DND-41 (cell line): ENCODE measurements at regions not wholly inside any gene's neighbourhood (a gene's known extent, or its start where the extent isn't known, plus 50 kb on each side); places are given as distances from the start of the nearest gene placed in this dataset.

ENCODE experiments used
- ATAC-seq: fragments of 200-7000 bp; cut with Tn5 transposase; 3 replicates; pipeline ENCODE4 v1.9.1; 2021; ENCODE audit warnings: low read depth; ENCODE audit not compliant: insufficient read depth
- DNase-seq: peaks from one replicate; pipeline ENCODE4 v3.0.0-alpha.2; 2020
- H2AFZ ChIP-seq: 2 replicates; pipeline ENCODE4 v1.6.0; 2012; ENCODE audit warnings: low read depth, low read length
- H3K27ac ChIP-seq: 2 replicates; pipeline ENCODE4 v1.5.1; 2012; ENCODE audit warnings: low read length, inconsistent platforms
- H3K27me3 ChIP-seq: fragments of 200-600 bp; sonication (generic); 2 replicates; pipeline ENCODE4 v1.6.0; 2012; ENCODE audit warnings: low read length, mild to moderate bottlenecking, inconsistent platforms; ENCODE audit not compliant: insufficient read depth, poor library complexity
- H3K36me3 ChIP-seq: 2 replicates; pipeline ENCODE4 v1.5.1; 2012; ENCODE audit warnings: low read length, inconsistent platforms; ENCODE audit not compliant: insufficient read depth
- H3K4me1 ChIP-seq: 2 replicates; pipeline ENCODE4 v1.5.1; 2012; ENCODE audit warnings: mild to moderate bottlenecking, low read length; ENCODE audit not compliant: insufficient read depth
- H3K4me2 ChIP-seq: 2 replicates; pipeline ENCODE4 v1.6.0; 2012; ENCODE audit warnings: mild to moderate bottlenecking, moderate library complexity, low read length, inconsistent platforms; ENCODE audit not compliant: insufficient read depth
- H3K4me3 ChIP-seq, 2 experiments: fragments of 200-600 bp in 1 of 2; shearing (Covaris generic) in 1 of 2; 2 replicates each; pipeline ENCODE4 v1.5.1; 2012 to 2016; ENCODE audit warnings: inconsistent platforms in 2 of 2, low read length in 2 of 2, mild to moderate bottlenecking in 2 of 2, low read depth in 1 of 2, moderate library complexity in 1 of 2
- H3K79me2 ChIP-seq: 2 replicates; pipeline ENCODE4 v1.6.0; 2012; ENCODE audit warnings: low read length, inconsistent platforms; ENCODE audit not compliant: insufficient read depth
- H3K9ac ChIP-seq: 2 replicates; pipeline ENCODE4 v1.6.0; 2012; ENCODE audit warnings: low read depth, mild to moderate bottlenecking, inconsistent platforms, low read length, moderate library complexity
- H3K9me3 ChIP-seq: 2 replicates; pipeline ENCODE4 v1.5.1; 2012; ENCODE audit warnings: low read length, moderate library complexity, mild to moderate bottlenecking, inconsistent platforms; ENCODE audit not compliant: insufficient read depth, severe bottlenecking
- H4K20me1 ChIP-seq: 2 replicates; pipeline ENCODE4 v1.6.0; 2012; ENCODE audit warnings: low read length; ENCODE audit not compliant: insufficient read depth
- EZH2 ChIP-seq: IDR thresholded peaks from 3 replicates; pipeline ENCODE4 v1.6.1; 2012; ENCODE audit warnings: borderline replicate concordance, low read depth, mild to moderate bottlenecking, moderate library complexity, low read length, inconsistent platforms; ENCODE audit not compliant: severe bottlenecking
- TF ChIP-seq, protein P1 (sequence below): IDR thresholded peaks from 2 replicates; pipeline ENCODE4 v1.5.1; 2012; ENCODE audit warnings: borderline replicate concordance, low read length, moderate library complexity, mild to moderate bottlenecking; ENCODE audit not compliant: poor library complexity, severe bottlenecking; ENCODE audit errors: extremely low read depth

DNA sequence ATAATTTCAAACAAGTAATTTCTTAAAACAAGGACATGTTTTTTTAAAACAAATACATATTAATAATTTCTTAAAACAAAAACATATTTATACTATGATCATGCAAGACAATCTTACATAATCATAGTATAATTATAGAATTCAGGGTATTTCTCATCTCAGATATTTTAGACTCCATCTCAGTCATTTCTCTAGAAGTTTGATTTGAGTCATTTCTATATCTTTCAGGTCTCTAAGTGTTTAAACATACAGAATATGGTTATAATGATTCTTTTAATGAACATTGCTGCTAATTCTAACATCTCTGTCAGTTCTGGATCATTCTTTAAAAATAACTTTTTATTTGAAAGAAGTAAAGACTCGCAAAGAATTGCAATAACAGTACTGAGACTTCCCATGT, 154.2 kb upstream of the KYNU start:
- H3K36me3 ChIP-seq: no peaks in the 10 kb centered on the region

DNA sequence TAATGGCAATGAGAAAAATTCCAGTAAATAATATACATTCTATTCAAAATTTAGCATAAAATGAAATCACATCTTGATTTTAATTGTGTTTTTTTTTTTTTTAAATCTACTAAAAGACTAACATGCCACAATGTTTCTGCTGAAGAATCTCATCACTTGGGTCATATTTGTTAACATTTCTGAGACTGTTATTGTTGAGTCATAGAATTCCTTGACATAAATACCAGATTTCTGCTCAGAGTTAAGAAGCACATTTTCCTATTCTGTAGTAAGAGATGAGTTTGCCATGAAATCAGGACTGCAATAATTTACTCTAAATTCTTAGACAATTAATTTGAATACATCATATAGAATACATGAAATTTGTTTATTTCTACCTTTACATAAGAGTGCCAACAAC, 154.9 kb upstream of the KYNU start:
- Histone ChIP-seq H2AFZ (no peak overlapping the region), H3K27ac (no peak overlapping the region), H3K4me2 (no peak overlapping the region), H3K9me3 (no peaks in the 10 kb centered on the region), H3K27me3 (peaks cover 4% of the 10 kb centered on the region), H3K9ac (no peak overlapping the region), H3K4me1 (no peaks in the 10 kb centered on the region), H3K4me3 (no peak overlapping the region), H3K79me2 (no peaks in the 10 kb centered on the region), H4K20me1 (no peaks in the 10 kb centered on the region), H3K36me3 (no peaks in the 10 kb centered on the region)
- TF ChIP-seq EZH2: no peak
- TF ChIP-seq, protein P1, sequence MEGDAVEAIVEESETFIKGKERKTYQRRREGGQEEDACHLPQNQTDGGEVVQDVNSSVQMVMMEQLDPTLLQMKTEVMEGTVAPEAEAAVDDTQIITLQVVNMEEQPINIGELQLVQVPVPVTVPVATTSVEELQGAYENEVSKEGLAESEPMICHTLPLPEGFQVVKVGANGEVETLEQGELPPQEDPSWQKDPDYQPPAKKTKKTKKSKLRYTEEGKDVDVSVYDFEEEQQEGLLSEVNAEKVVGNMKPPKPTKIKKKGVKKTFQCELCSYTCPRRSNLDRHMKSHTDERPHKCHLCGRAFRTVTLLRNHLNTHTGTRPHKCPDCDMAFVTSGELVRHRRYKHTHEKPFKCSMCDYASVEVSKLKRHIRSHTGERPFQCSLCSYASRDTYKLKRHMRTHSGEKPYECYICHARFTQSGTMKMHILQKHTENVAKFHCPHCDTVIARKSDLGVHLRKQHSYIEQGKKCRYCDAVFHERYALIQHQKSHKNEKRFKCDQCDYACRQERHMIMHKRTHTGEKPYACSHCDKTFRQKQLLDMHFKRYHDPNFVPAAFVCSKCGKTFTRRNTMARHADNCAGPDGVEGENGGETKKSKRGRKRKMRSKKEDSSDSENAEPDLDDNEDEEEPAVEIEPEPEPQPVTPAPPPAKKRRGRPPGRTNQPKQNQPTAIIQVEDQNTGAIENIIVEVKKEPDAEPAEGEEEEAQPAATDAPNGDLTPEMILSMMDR: no peak
- DNase-seq (no peak), ATAC-seq (no peak)

More for the DNA sequence above, 154.2 kb upstream of the KYNU start:
- ATAC-seq (no peak), DNase-seq (no peak)
- H3K79me2 ChIP-seq: no peaks in the 10 kb centered on the region
- H3K4me2 ChIP-seq: no peak overlapping the region
- no peaks in the 10 kb centered on the region for H4K20me1 ChIP-seq
- peaks cover 4% of the 10 kb centered on the region for H3K27me3 ChIP-seq
- H2AFZ ChIP-seq: no peak overlapping the region
- no peaks in the 10 kb centered on the region for H3K4me1 ChIP-seq
- no peak for TF ChIP-seq EZH2
- TF ChIP-seq, protein P1: no peak
- H3K27ac ChIP-seq: no peak overlapping the region
- no peaks in the 10 kb centered on the region for H3K9me3 ChIP-seq
- H3K4me3 ChIP-seq: no peak overlapping the region
- H3K9ac ChIP-seq: no peak overlapping the region

DNA sequence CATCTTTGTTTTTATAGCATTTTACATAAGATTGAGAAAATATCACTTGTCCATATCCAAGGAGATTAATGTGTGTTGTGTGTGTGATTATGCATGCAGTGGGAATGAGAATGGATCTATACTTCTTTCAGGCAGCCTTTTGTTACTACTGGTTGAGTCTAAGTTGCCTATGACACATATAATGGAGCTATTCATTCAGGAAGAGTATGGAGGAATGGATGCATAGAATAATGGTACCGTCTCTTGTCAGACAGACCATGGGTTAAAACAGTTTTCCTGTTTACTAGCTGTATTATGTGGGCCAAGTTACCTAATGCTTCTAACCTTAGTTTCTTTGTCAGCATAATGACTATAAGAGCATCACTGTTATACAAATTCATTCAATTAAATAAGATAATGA, 155.4 kb upstream of the KYNU start:
- H3K27me3 ChIP-seq: peaks cover 4% of the 10 kb centered on the region
- H3K4me1 ChIP-seq: no peaks in the 10 kb centered on the region
- no peaks in the 10 kb centered on the region for H3K79me2 ChIP-seq
- no peak overlapping the region for H3K9ac ChIP-seq
- H3K4me3 ChIP-seq: no peak overlapping the region
- no peak overlapping the region for H2AFZ ChIP-seq
- no peaks in the 10 kb centered on the region for H4K20me1 ChIP-seq
- no peak overlapping the region for H3K4me2 ChIP-seq
- no peak for TF ChIP-seq EZH2
- TF ChIP-seq, protein P1: no peak
- H3K9me3 ChIP-seq: no peaks in the 10 kb centered on the region
- no peak overlapping the region for H3K27ac ChIP-seq
- DNase-seq (no peak), ATAC-seq (no peak)
- H3K36me3 ChIP-seq: no peaks in the 10 kb centered on the region

DNA sequence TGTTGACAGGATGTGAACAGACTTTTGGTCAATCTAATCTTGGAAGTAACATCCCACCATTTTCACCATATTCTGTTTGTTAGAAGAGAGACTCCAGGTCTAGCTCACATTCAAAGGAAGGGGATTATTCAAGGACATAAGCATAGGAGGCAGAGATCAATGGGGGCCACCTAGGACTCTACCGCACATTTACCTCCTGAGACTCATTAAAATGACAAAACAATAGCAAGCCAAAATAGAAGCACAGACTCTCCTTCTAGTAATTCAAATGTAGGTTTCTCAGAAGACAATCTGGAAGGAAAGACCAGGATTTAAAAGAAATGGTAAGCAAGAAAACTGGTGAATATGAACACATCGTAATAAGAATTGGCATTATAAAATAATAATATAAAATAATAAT, 156.4 kb upstream of the KYNU start:
- H3K27me3 ChIP-seq: peaks cover 4% of the 10 kb centered on the region
- H3K36me3 ChIP-seq: no peaks in the 10 kb centered on the region
- no peaks in the 10 kb centered on the region for H3K79me2 ChIP-seq
- no peak for DNase-seq
- H3K4me1 ChIP-seq: no peaks in the 10 kb centered on the region
- no peaks in the 10 kb centered on the region for H3K9me3 ChIP-seq
- no peak overlapping the region for H3K4me2 ChIP-seq
- TF ChIP-seq, protein P1: no peak
- TF ChIP-seq EZH2: no peak
- H3K27ac ChIP-seq: no peak overlapping the region
- no peak overlapping the region for H3K4me3 ChIP-seq
- H2AFZ ChIP-seq: no peak overlapping the region
- H3K9ac ChIP-seq: no peak overlapping the region
- H4K20me1 ChIP-seq: no peaks in the 10 kb centered on the region
- no peak for ATAC-seq
